ENCODE measurements at regions not wholly inside any gene's neighbourhood (a gene's known extent, or its start where the extent isn't known, plus 50 kb on each side); places are given as distances from the start of the nearest gene placed in this dataset.

DNA sequence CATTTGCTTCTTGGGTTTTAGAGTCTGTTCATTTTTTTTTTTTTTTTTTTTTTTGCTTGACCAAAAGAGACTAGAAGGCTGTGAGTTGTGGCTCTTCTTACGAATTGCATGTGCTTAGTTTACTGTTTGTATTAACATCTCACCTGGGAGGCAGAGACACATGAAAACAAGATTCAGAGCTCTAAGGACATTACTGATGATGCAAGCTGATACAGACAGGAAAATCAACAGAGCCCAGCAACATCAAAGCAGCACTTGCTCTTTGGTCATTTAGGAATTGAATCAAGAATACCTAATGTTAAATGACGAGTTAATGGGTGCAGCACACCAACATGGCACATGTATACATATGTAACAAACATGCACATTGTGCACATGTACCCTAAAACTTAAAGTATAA lies 55.7 kb upstream of the HS3ST5 start (continued):
- TF ChIP-seq, protein P1, sequence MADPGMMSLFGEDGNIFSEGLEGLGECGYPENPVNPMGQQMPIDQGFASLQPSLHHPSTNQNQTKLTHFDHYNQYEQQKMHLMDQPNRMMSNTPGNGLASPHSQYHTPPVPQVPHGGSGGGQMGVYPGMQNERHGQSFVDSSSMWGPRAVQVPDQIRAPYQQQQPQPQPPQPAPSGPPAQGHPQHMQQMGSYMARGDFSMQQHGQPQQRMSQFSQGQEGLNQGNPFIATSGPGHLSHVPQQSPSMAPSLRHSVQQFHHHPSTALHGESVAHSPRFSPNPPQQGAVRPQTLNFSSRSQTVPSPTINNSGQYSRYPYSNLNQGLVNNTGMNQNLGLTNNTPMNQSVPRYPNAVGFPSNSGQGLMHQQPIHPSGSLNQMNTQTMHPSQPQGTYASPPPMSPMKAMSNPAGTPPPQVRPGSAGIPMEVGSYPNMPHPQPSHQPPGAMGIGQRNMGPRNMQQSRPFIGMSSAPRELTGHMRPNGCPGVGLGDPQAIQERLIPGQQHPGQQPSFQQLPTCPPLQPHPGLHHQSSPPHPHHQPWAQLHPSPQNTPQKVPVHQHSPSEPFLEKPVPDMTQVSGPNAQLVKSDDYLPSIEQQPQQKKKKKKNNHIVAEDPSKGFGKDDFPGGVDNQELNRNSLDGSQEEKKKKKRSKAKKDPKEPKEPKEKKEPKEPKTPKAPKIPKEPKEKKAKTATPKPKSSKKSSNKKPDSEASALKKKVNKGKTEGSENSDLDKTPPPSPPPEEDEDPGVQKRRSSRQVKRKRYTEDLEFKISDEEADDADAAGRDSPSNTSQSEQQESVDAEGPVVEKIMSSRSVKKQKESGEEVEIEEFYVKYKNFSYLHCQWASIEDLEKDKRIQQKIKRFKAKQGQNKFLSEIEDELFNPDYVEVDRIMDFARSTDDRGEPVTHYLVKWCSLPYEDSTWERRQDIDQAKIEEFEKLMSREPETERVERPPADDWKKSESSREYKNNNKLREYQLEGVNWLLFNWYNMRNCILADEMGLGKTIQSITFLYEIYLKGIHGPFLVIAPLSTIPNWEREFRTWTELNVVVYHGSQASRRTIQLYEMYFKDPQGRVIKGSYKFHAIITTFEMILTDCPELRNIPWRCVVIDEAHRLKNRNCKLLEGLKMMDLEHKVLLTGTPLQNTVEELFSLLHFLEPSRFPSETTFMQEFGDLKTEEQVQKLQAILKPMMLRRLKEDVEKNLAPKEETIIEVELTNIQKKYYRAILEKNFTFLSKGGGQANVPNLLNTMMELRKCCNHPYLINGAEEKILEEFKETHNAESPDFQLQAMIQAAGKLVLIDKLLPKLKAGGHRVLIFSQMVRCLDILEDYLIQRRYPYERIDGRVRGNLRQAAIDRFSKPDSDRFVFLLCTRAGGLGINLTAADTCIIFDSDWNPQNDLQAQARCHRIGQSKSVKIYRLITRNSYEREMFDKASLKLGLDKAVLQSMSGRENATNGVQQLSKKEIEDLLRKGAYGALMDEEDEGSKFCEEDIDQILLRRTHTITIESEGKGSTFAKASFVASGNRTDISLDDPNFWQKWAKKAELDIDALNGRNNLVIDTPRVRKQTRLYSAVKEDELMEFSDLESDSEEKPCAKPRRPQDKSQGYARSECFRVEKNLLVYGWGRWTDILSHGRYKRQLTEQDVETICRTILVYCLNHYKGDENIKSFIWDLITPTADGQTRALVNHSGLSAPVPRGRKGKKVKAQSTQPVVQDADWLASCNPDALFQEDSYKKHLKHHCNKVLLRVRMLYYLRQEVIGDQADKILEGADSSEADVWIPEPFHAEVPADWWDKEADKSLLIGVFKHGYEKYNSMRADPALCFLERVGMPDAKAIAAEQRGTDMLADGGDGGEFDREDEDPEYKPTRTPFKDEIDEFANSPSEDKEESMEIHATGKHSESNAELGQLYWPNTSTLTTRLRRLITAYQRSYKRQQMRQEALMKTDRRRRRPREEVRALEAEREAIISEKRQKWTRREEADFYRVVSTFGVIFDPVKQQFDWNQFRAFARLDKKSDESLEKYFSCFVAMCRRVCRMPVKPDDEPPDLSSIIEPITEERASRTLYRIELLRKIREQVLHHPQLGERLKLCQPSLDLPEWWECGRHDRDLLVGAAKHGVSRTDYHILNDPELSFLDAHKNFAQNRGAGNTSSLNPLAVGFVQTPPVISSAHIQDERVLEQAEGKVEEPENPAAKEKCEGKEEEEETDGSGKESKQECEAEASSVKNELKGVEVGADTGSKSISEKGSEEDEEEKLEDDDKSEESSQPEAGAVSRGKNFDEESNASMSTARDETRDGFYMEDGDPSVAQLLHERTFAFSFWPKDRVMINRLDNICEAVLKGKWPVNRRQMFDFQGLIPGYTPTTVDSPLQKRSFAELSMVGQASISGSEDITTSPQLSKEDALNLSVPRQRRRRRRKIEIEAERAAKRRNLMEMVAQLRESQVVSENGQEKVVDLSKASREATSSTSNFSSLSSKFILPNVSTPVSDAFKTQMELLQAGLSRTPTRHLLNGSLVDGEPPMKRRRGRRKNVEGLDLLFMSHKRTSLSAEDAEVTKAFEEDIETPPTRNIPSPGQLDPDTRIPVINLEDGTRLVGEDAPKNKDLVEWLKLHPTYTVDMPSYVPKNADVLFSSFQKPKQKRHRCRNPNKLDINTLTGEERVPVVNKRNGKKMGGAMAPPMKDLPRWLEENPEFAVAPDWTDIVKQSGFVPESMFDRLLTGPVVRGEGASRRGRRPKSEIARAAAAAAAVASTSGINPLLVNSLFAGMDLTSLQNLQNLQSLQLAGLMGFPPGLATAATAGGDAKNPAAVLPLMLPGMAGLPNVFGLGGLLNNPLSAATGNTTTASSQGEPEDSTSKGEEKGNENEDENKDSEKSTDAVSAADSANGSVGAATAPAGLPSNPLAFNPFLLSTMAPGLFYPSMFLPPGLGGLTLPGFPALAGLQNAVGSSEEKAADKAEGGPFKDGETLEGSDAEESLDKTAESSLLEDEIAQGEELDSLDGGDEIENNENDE (IDR thresholded peaks at IDR 0.05; ENCODE audit: insufficient replicate concordance, low read length), result no peak
- TF ChIP-seq CEBPB (IDR thresholded peaks at IDR 0.05; ENCODE audit: low read depth, low read length) (peak; percentile 73), FOSL1 (IDR thresholded peaks at IDR 0.05; ENCODE audit: insufficient read depth, low read depth, low read length) (no peak), SIRT6 (IDR thresholded peaks at IDR 0.05; ENCODE audit: low read length) (no peak), BACH1 (IDR thresholded peaks at IDR 0.05; ENCODE audit: low read length) (no peak), GABPA (IDR thresholded peaks at IDR 0.05; ENCODE audit: borderline replicate concordance, insufficient read depth, low read length) (no peak), SRF (IDR thresholded peaks at IDR 0.05; ENCODE audit: low read depth, low read length) (no peak)
